ENCODE measurements at regions not wholly inside any gene's neighbourhood (a gene's known extent, or its start where the extent isn't known, plus 50 kb on each side); places are given as distances from the start of the nearest gene placed in this dataset.

- DNase-seq (no peak), ATAC-seq (ENCODE audit: low FRiP score in 2 of 2) (no peak)
- no peaks in the 10 kb centered on the region for H3K36me3 ChIP-seq
- no peaks in the 10 kb centered on the region for H3K4me1 ChIP-seq
- H3K9me3 ChIP-seq = no peaks in the 10 kb centered on the region
- no peak overlapping the region for H3K27ac ChIP-seq
- H3K4me3 ChIP-seq = no peak overlapping the region
- WGBS, 2 donors = 75 to 83% methylated on average over 2 of the region's 2 CpGs
- TF ChIP-seq CTCF (IDR thresholded peaks at IDR 0.05) = no peak
- no peak for TF ChIP-seq POLR2A (IDR thresholded peaks at IDR 0.05)
- no peak for TF ChIP-seq EP300 (IDR thresholded peaks at IDR 0.05)
- no peak for TF ChIP-seq POLR2AphosphoS5 (IDR thresholded peaks at IDR 0.05)
- H3K27me3 ChIP-seq = no peaks in the 10 kb centered on the region
These were observed 130.4 kb upstream of the DSEL start for GRCh38 chr18:67646890-67647289.

GRCh38 chr18:67644226-67644625 lies 127.7 kb upstream of the DSEL start:
- WGBS, 2 donors = 88 to 96% methylated on average over 2 of the region's 2 CpGs
- no peak overlapping the region for H3K27ac ChIP-seq

GRCh38 chr18:67639872-67640271 lies 123.4 kb upstream of the DSEL start:
- Histone ChIP-seq H3K4me3 (no peak overlapping the region), H3K4me1 (no peaks in the 10 kb centered on the region), H3K27ac (no peak overlapping the region), H3K27me3 (no peaks in the 10 kb centered on the region), H3K36me3 (no peaks in the 10 kb centered on the region), H3K9me3 (no peaks in the 10 kb centered on the region)
- TF ChIP-seq POLR2A (IDR thresholded peaks at IDR 0.05) = no peak
- no peak for TF ChIP-seq POLR2AphosphoS5 (IDR thresholded peaks at IDR 0.05)
- TF ChIP-seq CTCF (IDR thresholded peaks at IDR 0.05) = no peak
- TF ChIP-seq EP300 (IDR thresholded peaks at IDR 0.05) = no peak
- no peak for DNase-seq
- no peak for ATAC-seq (ENCODE audit: low FRiP score in 2 of 2)
- WGBS, 2 donors = 84 to 85% methylated on average over 2 of the region's 2 CpGs

More at GRCh38 chr18:67644226-67644625, 127.7 kb upstream of the DSEL start:
- Histone ChIP-seq H3K4me1 (no peaks in the 10 kb centered on the region), H3K4me3 (no peak overlapping the region), H3K27me3 (no peaks in the 10 kb centered on the region), H3K36me3 (no peaks in the 10 kb centered on the region), H3K9me3 (no peaks in the 10 kb centered on the region)
- no peak for DNase-seq
- no peak for ATAC-seq (ENCODE audit: low FRiP score in 2 of 2)
- TF ChIP-seq EP300 (IDR thresholded peaks at IDR 0.05) (no peak), POLR2A (IDR thresholded peaks at IDR 0.05) (no peak), POLR2AphosphoS5 (IDR thresholded peaks at IDR 0.05) (no peak), CTCF (IDR thresholded peaks at IDR 0.05) (no peak)

- H3K4me3 ChIP-seq = no peak overlapping the region
- no peaks in the 10 kb centered on the region for H3K27me3 ChIP-seq
- H3K36me3 ChIP-seq = no peaks in the 10 kb centered on the region
- no peaks in the 10 kb centered on the region for H3K4me1 ChIP-seq
- H3K27ac ChIP-seq = no peak overlapping the region
- TF ChIP-seq EP300 (IDR thresholded peaks at IDR 0.05) (no peak), POLR2A (IDR thresholded peaks at IDR 0.05) (no peak), CTCF (IDR thresholded peaks at IDR 0.05) (no peak), POLR2AphosphoS5 (IDR thresholded peaks at IDR 0.05) (no peak)
- DNase-seq (peak in 1 of 2 donors; percentile 30), ATAC-seq (ENCODE audit: low FRiP score in 2 of 2) (no peak)
- WGBS, 2 donors = 86 to 90% methylated on average over 32 of the region's 32 CpGs
- H3K9me3 ChIP-seq = no peaks in the 10 kb centered on the region
These were observed 120.3 kb upstream of the DSEL start for GRCh38 chr18:67636597-67637385.

Measured in upper lobe of left lung (tissue), 6 donors.